ENCODE measurements at regions not wholly inside any gene's neighbourhood (a gene's known extent, or its start where the extent isn't known, plus 50 kb on each side); places are given as distances from the start of the nearest gene placed in this dataset.

- H3K9me1 ChIP-seq (replicated peaks; ENCODE audit: control insufficient read depth, extremely low read depth, insufficient read depth, low read length) = no peaks in the 10 kb centered on the region
- H3K4me2 ChIP-seq (ENCODE audit: insufficient read depth, low read length) = no peak overlapping the region
- no peak overlapping the region for H3K9ac ChIP-seq (replicated peaks; ENCODE audit: extremely low read depth, insufficient read depth, low read length)
- H3K27ac ChIP-seq (ENCODE audit: insufficient read depth, low read depth, low read length) = no peak overlapping the region
- no peak overlapping the region for H3K4me3 ChIP-seq (replicated peaks in 1 of 3; ENCODE audit: insufficient read depth in 1 of 3, low read depth in 1 of 3, low read length in 3 of 3)
- no peaks in the 10 kb centered on the region for H3K79me2 ChIP-seq (ENCODE audit: control insufficient read depth, insufficient read depth, low read length)
- no peaks in the 10 kb centered on the region for H3K27me3 ChIP-seq (ENCODE audit: control insufficient read depth in 2 of 2, insufficient read depth in 2 of 2, low read length in 2 of 2)
- ChIA-PET POLR2A (no interaction called here), CTCF (interaction anchor here (1.4 to 1.8 kb wide), 3 partner anchors 14 to 688 kb away, joined by 3 to 9 read pairs (median 3); no protein-coding TSS in a partner anchor)
- no peak for FAIRE-seq
- intact Hi-C loops (cut with micrococcal nuclease) = loop anchor here (10.0 kb wide), 1 partner anchor 205 kb away; no protein-coding TSS in a partner anchor
- no peaks in the 10 kb centered on the region for H4K20me1 ChIP-seq (replicated peaks; ENCODE audit: control insufficient read depth, extremely low read depth, insufficient read depth, low read length)
- peak; percentile 4 for DNase-seq (ENCODE audit: low read depth, low spot score)
- dilution Hi-C loops (cut with MboI; ENCODE audit: extremely low pct_ligation_motif_present, low sequenced_read_pairs) = no loop called here
- BruUV-seq (replicated peaks) = no TSS peak
- no peak overlapping the region for H2AFZ ChIP-seq (ENCODE audit: low read depth, low read length)
- H3K36me3 ChIP-seq (ENCODE audit: control insufficient read depth in 2 of 2, extremely low read depth in 1 of 2, insufficient read depth in 2 of 2, low read length in 2 of 2) = no peaks in the 10 kb centered on the region
- no peaks in the 10 kb centered on the region for H3K4me1 ChIP-seq (ENCODE audit: control insufficient read depth, extremely low read depth, insufficient read depth, low read length)
- H3K9me3 ChIP-seq (replicated peaks; ENCODE audit: control insufficient read depth, insufficient read depth, low read length) = no peaks in the 10 kb centered on the region
- TF ChIP-seq POLR2A (IDR thresholded peaks at IDR 0.05; ENCODE audit: low read depth, low read length) (no peak), JUN (IDR thresholded peaks at IDR 0.05; ENCODE audit: borderline replicate concordance, insufficient read depth, insufficient read length, low read depth) (no peak), POLR2AphosphoS5 (IDR thresholded peaks at IDR 0.05; ENCODE audit: insufficient read depth, low read depth, low read length) (no peak), GATA2 (IDR thresholded peaks at IDR 0.05; ENCODE audit: insufficient read depth, insufficient read length, low read depth, low read length) (no peak), MAX (IDR thresholded peaks at IDR 0.05; ENCODE audit: insufficient read depth, insufficient read length) (no peak), EZH2 (IDR thresholded peaks at IDR 0.05; ENCODE audit: borderline replicate concordance, low read depth, low read length, severe bottlenecking) (no peak), MYC (IDR thresholded peaks at IDR 0.05; ENCODE audit: low read depth, low read length) (no peak), FOS (IDR thresholded peaks at IDR 0.05; ENCODE audit: borderline replicate concordance, insufficient read depth, low read length) (no peak)
- TF ChIP-seq, protein P1, sequence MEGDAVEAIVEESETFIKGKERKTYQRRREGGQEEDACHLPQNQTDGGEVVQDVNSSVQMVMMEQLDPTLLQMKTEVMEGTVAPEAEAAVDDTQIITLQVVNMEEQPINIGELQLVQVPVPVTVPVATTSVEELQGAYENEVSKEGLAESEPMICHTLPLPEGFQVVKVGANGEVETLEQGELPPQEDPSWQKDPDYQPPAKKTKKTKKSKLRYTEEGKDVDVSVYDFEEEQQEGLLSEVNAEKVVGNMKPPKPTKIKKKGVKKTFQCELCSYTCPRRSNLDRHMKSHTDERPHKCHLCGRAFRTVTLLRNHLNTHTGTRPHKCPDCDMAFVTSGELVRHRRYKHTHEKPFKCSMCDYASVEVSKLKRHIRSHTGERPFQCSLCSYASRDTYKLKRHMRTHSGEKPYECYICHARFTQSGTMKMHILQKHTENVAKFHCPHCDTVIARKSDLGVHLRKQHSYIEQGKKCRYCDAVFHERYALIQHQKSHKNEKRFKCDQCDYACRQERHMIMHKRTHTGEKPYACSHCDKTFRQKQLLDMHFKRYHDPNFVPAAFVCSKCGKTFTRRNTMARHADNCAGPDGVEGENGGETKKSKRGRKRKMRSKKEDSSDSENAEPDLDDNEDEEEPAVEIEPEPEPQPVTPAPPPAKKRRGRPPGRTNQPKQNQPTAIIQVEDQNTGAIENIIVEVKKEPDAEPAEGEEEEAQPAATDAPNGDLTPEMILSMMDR (IDR thresholded peaks at IDR 0.05; ENCODE audit: extremely low read depth in 1 of 2, insufficient read depth in 1 of 2, low read depth in 1 of 2, low read length in 2 of 2) = no peak
Observed at GRCh38 chr21:27569831-27570230, 602.9 kb upstream of the ADAMTS5 start.
